ENCODE measurements at regions not wholly inside any gene's neighbourhood (a gene's known extent, or its start where the extent isn't known, plus 50 kb on each side); places are given as distances from the start of the nearest gene placed in this dataset.

DNA sequence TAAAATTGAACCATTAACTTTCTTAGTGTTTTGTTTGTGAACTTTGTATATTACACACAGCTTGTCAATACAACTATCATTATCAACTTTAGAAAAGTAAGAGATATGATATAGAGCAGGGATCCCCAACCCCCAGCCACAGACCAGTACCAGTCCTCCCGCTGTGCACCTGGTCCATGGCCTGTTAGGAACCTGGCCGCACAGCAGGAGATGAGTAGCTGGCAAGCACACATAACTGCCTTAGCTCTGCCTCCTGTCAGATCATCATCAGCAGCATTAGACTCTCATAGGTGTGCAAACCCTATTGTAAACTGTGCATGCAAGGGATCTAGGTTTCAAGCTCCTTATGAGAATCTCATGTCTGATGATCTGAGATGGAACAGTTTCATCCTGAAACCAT is 491.0 kb upstream of the NXPH2 start:
- TF ChIP-seq, protein P1, sequence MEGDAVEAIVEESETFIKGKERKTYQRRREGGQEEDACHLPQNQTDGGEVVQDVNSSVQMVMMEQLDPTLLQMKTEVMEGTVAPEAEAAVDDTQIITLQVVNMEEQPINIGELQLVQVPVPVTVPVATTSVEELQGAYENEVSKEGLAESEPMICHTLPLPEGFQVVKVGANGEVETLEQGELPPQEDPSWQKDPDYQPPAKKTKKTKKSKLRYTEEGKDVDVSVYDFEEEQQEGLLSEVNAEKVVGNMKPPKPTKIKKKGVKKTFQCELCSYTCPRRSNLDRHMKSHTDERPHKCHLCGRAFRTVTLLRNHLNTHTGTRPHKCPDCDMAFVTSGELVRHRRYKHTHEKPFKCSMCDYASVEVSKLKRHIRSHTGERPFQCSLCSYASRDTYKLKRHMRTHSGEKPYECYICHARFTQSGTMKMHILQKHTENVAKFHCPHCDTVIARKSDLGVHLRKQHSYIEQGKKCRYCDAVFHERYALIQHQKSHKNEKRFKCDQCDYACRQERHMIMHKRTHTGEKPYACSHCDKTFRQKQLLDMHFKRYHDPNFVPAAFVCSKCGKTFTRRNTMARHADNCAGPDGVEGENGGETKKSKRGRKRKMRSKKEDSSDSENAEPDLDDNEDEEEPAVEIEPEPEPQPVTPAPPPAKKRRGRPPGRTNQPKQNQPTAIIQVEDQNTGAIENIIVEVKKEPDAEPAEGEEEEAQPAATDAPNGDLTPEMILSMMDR (IDR thresholded peaks at IDR 0.05; ENCODE audit: insufficient read depth, low read length) = no peak
- H3K4me3 ChIP-seq (ENCODE audit: low read depth, low read length) = no peak overlapping the region
- no peak for DNase-seq (ENCODE audit: low read depth)

DNA sequence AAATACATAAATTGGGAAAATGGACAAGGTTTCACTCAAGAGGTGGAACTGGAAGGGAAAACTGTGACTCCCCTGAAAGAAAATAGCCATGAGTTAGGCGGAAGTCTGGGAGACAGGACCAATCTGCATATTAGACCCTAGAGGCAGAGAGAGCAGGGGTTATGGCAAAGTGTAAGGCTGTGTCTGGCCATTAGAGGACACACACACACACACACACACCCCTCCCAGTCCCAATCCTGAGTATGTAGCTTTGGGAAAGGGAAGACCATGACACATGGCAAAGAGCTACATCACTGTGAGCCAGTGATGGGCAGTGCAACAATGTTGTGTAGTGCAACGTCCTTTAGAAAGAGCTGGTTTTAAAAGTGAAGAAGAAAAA is 479.9 kb upstream of the NXPH2 start:
- no peak overlapping the region for H3K4me3 ChIP-seq (ENCODE audit: low read depth, low read length)
- TF ChIP-seq, protein P1 (IDR thresholded peaks at IDR 0.05; ENCODE audit: insufficient read depth, low read length) = no peak
- DNase-seq (ENCODE audit: low read depth) = no peak

DNA sequence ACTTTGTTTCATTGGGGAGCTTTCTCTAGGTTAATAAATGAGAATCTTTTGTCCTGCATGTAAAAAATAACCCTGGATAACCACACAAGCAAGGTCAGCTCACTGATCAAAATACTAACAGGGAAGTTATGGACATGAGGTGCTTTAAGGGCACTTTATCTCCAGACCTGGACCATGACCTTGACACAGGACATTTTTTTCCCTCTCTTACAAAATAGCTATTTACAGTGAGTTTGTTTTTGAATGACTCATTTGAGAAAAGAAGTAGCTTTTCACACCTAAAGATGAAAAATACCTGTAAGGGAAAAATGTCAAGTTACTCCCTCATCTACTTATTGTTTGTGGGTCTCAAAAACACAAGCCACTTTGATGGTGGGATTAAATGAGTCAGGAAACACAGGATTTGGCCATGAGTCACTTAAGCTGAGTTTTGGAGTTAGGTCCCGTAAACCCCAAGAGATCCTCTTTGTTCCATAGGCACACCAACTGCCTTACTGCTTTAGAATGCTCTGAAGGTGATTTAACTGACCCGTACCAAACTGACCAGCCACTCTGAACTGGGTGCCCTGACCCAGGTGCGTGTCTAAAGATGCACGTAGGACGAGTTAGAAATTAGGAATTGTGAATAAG is 479.3 kb upstream of the NXPH2 start:
- DNase-seq (ENCODE audit: low read depth) = no peak
- H3K4me3 ChIP-seq (ENCODE audit: low read depth, low read length) = no peak overlapping the region
- TF ChIP-seq, protein P1 (IDR thresholded peaks at IDR 0.05; ENCODE audit: insufficient read depth, low read length) = no peak

DNA sequence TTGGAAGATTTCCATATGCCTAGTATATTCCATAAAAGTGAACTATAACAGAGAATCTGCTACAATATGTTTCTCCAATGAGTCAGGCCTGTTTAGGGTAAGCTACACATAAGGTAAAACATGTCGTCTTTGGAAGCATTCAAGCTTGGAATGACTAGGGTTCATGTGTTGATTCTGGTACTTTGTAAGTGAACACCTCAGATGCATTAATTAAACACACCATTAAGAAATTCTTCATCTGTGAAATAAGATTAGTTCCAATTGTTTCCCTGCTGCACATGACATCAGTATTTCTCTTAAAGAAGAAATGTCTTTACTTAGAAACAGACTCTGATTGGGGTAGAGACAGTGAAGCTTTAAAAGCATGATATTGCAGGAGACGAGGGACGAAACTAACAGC is 461.1 kb upstream of the NXPH2 start:
- no peak for DNase-seq (ENCODE audit: low read depth)
- TF ChIP-seq, protein P1 (IDR thresholded peaks at IDR 0.05; ENCODE audit: insufficient read depth, low read length) = no peak
- H3K4me3 ChIP-seq (ENCODE audit: low read depth, low read length) = no peak overlapping the region

DNA sequence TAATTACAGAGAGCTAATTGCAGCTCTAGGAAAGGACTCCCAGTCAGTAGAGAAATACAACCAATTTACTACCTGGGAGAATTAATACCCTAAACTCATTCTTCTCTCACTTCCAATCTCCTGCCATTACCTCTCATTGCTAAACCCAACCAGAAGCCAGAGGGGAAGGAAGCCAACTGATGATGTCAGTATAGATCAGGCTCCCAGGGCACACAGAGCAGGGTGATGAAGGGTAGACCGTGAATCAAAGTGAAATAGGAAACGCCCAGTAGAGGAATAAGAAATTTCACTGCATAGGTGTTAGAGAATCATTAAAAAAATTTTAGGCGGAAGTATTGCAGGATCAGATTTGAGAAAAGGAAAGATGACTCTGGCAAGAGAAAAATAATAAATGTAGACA is 456.8 kb upstream of the NXPH2 start:
- no peak overlapping the region for H3K4me3 ChIP-seq (ENCODE audit: low read depth, low read length)
- TF ChIP-seq, protein P1 (IDR thresholded peaks at IDR 0.05; ENCODE audit: insufficient read depth, low read length) = no peak
- no peak for DNase-seq (ENCODE audit: low read depth)

DNA sequence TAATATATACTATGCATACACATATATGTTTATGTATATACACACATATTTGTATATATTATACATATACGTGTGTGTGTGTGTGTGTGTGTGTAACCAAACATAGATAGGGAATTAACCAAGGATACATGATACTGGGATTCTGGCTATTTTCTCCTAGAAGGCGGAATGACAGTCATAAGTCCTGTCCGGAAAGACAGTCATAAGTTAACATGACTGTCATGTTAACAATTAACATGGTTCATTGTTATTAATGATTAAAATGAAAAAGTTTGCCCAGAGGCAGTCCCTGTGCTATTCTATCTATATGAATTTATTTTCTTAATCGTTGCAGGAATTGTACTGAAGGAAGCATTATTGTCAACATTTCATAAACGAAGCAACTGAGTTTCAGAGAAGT is 450.7 kb upstream of the NXPH2 start:
- H3K4me3 ChIP-seq (ENCODE audit: low read depth, low read length) = no peak overlapping the region
- no peak for DNase-seq (ENCODE audit: low read depth)
- TF ChIP-seq, protein P1 (IDR thresholded peaks at IDR 0.05; ENCODE audit: insufficient read depth, low read length) = no peak

DNA sequence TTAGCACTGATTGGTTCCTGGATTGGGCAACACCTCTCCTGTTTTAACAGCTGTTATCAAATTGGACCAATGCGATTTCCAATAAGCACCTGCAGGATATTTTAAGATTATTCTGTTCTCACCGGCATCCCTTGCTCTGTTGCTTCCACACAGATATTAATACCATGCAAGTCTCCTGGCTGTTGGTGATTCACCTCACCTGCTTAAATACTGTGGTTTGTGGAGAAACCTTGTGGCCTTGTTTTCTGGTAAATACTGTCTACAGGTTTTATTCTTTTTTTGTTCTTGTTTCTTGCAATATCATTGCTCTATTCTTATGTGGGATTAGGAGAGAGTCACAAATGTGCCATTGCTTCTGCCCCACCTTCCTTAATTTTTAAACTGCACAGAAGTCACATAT is 448.1 kb upstream of the NXPH2 start:
- DNase-seq (ENCODE audit: low read depth) = no peak
- H3K4me3 ChIP-seq (ENCODE audit: low read depth, low read length) = no peak overlapping the region
- TF ChIP-seq, protein P1 (IDR thresholded peaks at IDR 0.05; ENCODE audit: insufficient read depth, low read length) = no peak
